ENCODE measurements at regions not wholly inside any gene's neighbourhood (a gene's known extent, or its start where the extent isn't known, plus 50 kb on each side); places are given as distances from the start of the nearest gene placed in this dataset.

DNA sequence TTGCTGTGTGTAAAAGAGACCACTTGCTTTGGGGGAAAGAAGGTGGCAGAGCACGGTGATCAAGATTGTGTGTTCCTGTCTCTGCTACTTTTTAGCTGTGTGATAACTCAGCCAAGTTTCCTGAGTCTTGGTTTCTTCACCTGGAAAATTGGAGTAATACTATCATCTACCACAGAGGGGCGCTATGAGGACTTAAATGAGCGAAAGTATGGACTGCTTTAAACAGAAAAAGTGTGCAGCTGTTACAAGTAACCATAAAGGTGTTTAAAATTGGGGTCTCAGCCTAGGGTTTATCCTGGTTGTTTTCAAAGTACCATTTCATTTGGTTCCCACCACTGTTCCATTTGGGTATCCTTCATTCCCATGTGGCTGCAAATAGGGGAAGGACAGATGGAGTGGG, 65.9 kb upstream of the WSCD2 start:
- TF ChIP-seq EP300 (IDR thresholded peaks at IDR 0.05; ENCODE audit: low read depth) (no peak), CTCF (IDR thresholded peaks at IDR 0.05) (peak in 1 of 5 experiments; percentile 7), POLR2A (IDR thresholded peaks at IDR 0.05) (no peak)
